Transverse colon (tissue), 3 donors: ENCODE measurements at regions not wholly inside any gene's neighbourhood (a gene's known extent, or its start where the extent isn't known, plus 50 kb on each side); places are given as distances from the start of the nearest gene placed in this dataset.

Experiments used
- EP300 ChIP-seq: sonication (generic); formaldehyde crosslinking; IDR thresholded peaks from one replicate; pipeline ENCODE4 v1.6.1; 2017; ENCODE audit warnings: antibody characterized with exemption, low read depth
- POLR2A ChIP-seq: fragments of 450-650 bp; IDR thresholded peaks from one replicate; pipeline ENCODE4 v1.6.1; 2016; ENCODE audit warnings: antibody characterized with exemption, mild to moderate bottlenecking, moderate library complexity
- TF ChIP-seq, protein P1 (sequence below), 5 experiments: fragments of 200-600 bp in 3 of 5; fragments of 450-650 bp in 2 of 5; sonication (generic) in 3 of 5; IDR thresholded peaks; 1 replicate in 2 of 5; 2 replicates in 3 of 5; pipeline ENCODE4 v1.5.1; 2016 to 2017; ENCODE audit warnings: antibody characterized with exemption in 5 of 5, inconsistent platforms in 3 of 5, mild to moderate bottlenecking in 2 of 5, moderate library complexity in 1 of 5

DNA sequence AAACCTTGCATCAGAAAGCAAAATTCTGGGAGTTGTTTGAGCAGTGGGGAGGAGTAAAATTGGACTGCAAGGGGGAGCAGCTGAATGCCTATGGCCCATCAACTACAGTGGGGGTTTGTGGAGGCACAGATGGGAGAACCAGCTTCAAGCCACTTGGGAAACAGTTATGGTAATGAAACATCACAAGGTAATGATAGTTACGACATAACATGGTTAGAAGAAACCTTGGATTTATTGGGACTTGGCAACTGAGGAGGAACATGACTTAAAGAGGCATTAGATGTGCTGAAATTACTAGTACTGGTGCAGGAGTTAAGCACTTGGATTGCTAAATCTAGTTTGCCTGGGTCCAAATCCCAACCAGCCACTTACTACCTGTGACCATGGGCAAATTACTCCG lies 868.4 kb downstream of the KCNMA1 start:
- TF ChIP-seq EP300 (no peak), POLR2A (no peak)
- TF ChIP-seq, protein P1, sequence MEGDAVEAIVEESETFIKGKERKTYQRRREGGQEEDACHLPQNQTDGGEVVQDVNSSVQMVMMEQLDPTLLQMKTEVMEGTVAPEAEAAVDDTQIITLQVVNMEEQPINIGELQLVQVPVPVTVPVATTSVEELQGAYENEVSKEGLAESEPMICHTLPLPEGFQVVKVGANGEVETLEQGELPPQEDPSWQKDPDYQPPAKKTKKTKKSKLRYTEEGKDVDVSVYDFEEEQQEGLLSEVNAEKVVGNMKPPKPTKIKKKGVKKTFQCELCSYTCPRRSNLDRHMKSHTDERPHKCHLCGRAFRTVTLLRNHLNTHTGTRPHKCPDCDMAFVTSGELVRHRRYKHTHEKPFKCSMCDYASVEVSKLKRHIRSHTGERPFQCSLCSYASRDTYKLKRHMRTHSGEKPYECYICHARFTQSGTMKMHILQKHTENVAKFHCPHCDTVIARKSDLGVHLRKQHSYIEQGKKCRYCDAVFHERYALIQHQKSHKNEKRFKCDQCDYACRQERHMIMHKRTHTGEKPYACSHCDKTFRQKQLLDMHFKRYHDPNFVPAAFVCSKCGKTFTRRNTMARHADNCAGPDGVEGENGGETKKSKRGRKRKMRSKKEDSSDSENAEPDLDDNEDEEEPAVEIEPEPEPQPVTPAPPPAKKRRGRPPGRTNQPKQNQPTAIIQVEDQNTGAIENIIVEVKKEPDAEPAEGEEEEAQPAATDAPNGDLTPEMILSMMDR (IDR thresholded peaks at IDR 0.05) = no peak
